Smooth muscle cell (in vitro differentiated cells): ENCODE measurements at regions not wholly inside any gene's neighbourhood (a gene's known extent, or its start where the extent isn't known, plus 50 kb on each side); places are given as distances from the start of the nearest gene placed in this dataset.

ENCODE experiments used
- DNase-seq: peaks from one replicate; lab custom pipeline; 2025; ENCODE audit not compliant: unreplicated experiment; lab: John Stamatoyannopoulos, UW
- H2AFZ ChIP-seq: fragments of 200-600 bp; sonication (generic); 2 replicates; pipeline ENCODE4 v1.6.0; 2016; ENCODE audit warnings: antibody characterized with exemption, low read depth, mild to moderate bottlenecking
- H3F3A ChIP-seq: fragments of 200-600 bp; sonication (generic); 2 replicates; pipeline ENCODE4 v1.6.0; 2017; ENCODE audit warnings: antibody characterized with exemption, low read depth
- H3K27ac ChIP-seq: fragments of 200-600 bp; sonication (generic); 2 replicates; pipeline ENCODE4 v1.5.1; 2016; ENCODE audit warnings: low read depth, mild to moderate bottlenecking
- H3K27me3 ChIP-seq: fragments of 200-600 bp; sonication (generic); 2 replicates; pipeline ENCODE4 v1.6.1; 2016; ENCODE audit warnings: low read depth, mild to moderate bottlenecking
- H3K36me3 ChIP-seq: fragments of 200-600 bp; sonication (generic); 2 replicates; pipeline ENCODE4 v1.5.1; 2016; ENCODE audit warnings: low read depth
- H3K4me1 ChIP-seq: fragments of 200-600 bp; sonication (generic); 2 replicates; pipeline ENCODE4 v1.5.1; 2016; ENCODE audit warnings: low read depth
- H3K4me2 ChIP-seq: fragments of 200-600 bp; sonication (generic); 2 replicates; pipeline ENCODE4 v1.6.0; 2016; ENCODE audit warnings: mild to moderate bottlenecking
- H3K4me3 ChIP-seq: fragments of 200-600 bp; sonication (generic); 2 replicates; pipeline ENCODE4 v1.5.1; 2016; ENCODE audit warnings: mild to moderate bottlenecking
- H3K79me2 ChIP-seq: fragments of 200-600 bp; sonication (generic); 2 replicates; pipeline ENCODE4 v1.6.0; 2016; ENCODE audit warnings: low read depth, mild to moderate bottlenecking
- H3K9ac ChIP-seq: fragments of 200-600 bp; sonication (generic); 2 replicates; pipeline ENCODE4 v1.6.0; 2016; ENCODE audit warnings: low read depth
- H3K9me3 ChIP-seq: fragments of 200-600 bp; sonication (generic); replicated peaks from 2 replicates; pipeline ENCODE4 v1.5.1; 2016; ENCODE audit warnings: low read depth
- H4K20me1 ChIP-seq: fragments of 200-600 bp; sonication (generic); 2 replicates; pipeline ENCODE4 v1.6.0; 2016; ENCODE audit warnings: low read depth
- WGBS: methylation state at CpG from one replicate; pipeline ENCODE4 v1.1.7; 2016; ENCODE audit warnings: low lambda C conversion rate; 5-methylcytosine and 5-hydroxymethylcytosine counted together
- TF ChIP-seq, protein P1 (sequence below): fragments of 200-600 bp; sonication (generic); IDR thresholded peaks from 2 replicates; pipeline ENCODE4 v1.5.1; 2017; ENCODE audit warnings: borderline replicate concordance, mild to moderate bottlenecking, antibody characterized with exemption; ENCODE audit not compliant: insufficient read depth, poor library complexity, severe bottlenecking

DNA sequence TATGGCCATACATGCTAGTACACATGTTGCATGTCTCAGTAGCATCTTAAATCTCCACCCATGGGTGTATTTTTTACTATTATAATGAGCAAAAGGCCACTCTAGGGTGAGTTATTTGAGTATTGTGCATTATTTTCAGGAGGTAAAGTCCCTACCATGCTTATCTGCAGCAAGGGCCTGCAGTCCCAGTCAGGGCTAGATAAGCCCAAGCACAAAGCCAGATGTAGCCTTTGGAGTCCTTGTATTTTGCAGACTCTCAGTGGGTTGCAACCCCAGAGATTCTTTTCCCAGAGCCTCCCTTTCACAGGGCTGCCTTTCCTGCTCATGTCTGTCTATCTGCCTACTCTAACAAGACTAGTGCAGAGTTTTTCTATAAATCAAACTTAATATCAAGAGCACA, 295.3 kb downstream of the IPO8 start:
- Histone ChIP-seq H3K4me3 (no peak overlapping the region), H2AFZ (no peak overlapping the region), H3F3A (no peaks in the 10 kb centered on the region), H3K4me2 (no peak overlapping the region), H3K9me3 (peaks cover 5% of the 10 kb centered on the region), H3K4me1 (no peaks in the 10 kb centered on the region), H3K9ac (no peak overlapping the region), H3K27me3 (no peaks in the 10 kb centered on the region), H3K36me3 (no peaks in the 10 kb centered on the region), H4K20me1 (no peaks in the 10 kb centered on the region), H3K79me2 (no peaks in the 10 kb centered on the region), H3K27ac (no peak overlapping the region)
- TF ChIP-seq, protein P1, sequence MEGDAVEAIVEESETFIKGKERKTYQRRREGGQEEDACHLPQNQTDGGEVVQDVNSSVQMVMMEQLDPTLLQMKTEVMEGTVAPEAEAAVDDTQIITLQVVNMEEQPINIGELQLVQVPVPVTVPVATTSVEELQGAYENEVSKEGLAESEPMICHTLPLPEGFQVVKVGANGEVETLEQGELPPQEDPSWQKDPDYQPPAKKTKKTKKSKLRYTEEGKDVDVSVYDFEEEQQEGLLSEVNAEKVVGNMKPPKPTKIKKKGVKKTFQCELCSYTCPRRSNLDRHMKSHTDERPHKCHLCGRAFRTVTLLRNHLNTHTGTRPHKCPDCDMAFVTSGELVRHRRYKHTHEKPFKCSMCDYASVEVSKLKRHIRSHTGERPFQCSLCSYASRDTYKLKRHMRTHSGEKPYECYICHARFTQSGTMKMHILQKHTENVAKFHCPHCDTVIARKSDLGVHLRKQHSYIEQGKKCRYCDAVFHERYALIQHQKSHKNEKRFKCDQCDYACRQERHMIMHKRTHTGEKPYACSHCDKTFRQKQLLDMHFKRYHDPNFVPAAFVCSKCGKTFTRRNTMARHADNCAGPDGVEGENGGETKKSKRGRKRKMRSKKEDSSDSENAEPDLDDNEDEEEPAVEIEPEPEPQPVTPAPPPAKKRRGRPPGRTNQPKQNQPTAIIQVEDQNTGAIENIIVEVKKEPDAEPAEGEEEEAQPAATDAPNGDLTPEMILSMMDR: no peak
- no peak for DNase-seq

GRCh38 chr12:30399859-30400258, 295.8 kb downstream of the IPO8 start:
- H3K36me3 ChIP-seq: no peaks in the 10 kb centered on the region
- DNase-seq: no peak
- WGBS: 78% methylated on average over 2 of the region's 2 CpGs
- H3K9ac ChIP-seq: no peak overlapping the region
- H3K79me2 ChIP-seq: no peaks in the 10 kb centered on the region
- no peak overlapping the region for H2AFZ ChIP-seq
- H3K27me3 ChIP-seq: no peaks in the 10 kb centered on the region
- H3K4me3 ChIP-seq: no peak overlapping the region
- H3K27ac ChIP-seq: no peak overlapping the region
- no peaks in the 10 kb centered on the region for H3K4me1 ChIP-seq
- H4K20me1 ChIP-seq: no peaks in the 10 kb centered on the region
- H3K9me3 ChIP-seq: peaks cover 5% of the 10 kb centered on the region
- no peak overlapping the region for H3K4me2 ChIP-seq
- TF ChIP-seq, protein P1: no peak
- H3F3A ChIP-seq: no peaks in the 10 kb centered on the region

DNA sequence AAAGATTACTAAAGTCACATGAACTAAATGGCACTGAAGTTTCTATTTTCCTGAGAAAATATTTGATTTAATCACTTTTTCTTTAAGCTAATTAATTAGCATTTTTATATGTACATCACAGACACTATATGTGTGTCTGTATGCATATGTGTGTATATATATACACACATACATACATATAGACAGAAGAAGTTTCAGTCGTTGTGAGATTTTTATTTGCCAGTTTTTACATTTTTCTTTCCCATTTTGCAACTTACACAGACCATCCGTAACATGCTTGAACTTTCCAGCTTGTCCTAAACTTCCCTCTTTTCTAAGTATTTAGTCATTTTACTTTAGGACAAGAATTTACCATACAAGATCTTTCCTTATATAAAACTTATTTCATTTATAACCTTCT, 299.1 kb downstream of the IPO8 start:
- no peaks in the 10 kb centered on the region for H4K20me1 ChIP-seq
- TF ChIP-seq, protein P1: no peak
- no peaks in the 10 kb centered on the region for H3F3A ChIP-seq
- H3K79me2 ChIP-seq: no peaks in the 10 kb centered on the region
- no peak overlapping the region for H2AFZ ChIP-seq
- no peak overlapping the region for H3K4me3 ChIP-seq
- 80% methylated on average over 2 of the region's 2 CpGs for WGBS
- no peaks in the 10 kb centered on the region for H3K4me1 ChIP-seq
- peaks cover 12% of the 10 kb centered on the region for H3K9me3 ChIP-seq
- H3K27me3 ChIP-seq: no peaks in the 10 kb centered on the region
- H3K4me2 ChIP-seq: no peak overlapping the region
- no peak overlapping the region for H3K27ac ChIP-seq
- no peak overlapping the region for H3K9ac ChIP-seq
- DNase-seq: no peak
- H3K36me3 ChIP-seq: no peaks in the 10 kb centered on the region

DNA sequence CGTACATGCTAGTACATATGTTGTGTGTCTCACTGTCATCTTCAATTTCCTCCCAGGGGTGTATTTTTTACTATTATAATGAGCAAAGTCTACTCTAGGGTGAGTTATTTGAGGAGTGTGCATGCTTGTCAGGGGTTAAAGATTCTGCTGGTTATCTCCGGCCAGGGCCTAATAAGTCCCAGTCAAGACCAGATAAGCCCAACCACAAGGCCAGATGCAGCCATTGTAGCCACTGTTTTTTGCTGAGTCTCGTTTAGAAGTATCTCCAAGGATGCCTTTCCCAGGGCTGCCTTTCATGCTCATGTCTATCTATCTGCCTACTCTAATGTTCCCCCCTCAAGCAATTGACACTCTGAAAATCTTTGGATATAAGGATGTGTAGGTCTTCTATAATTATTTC, 300.5 kb downstream of the IPO8 start:
- no peaks in the 10 kb centered on the region for H3K36me3 ChIP-seq
- TF ChIP-seq, protein P1: no peak
- no peak overlapping the region for H3K9ac ChIP-seq
- H3F3A ChIP-seq: no peaks in the 10 kb centered on the region
- no peaks in the 10 kb centered on the region for H3K79me2 ChIP-seq
- no peak overlapping the region for H3K4me3 ChIP-seq
- H2AFZ ChIP-seq: no peak overlapping the region
- WGBS: 78% methylated on average over 3 of the region's 3 CpGs
- H4K20me1 ChIP-seq: no peaks in the 10 kb centered on the region
- H3K27ac ChIP-seq: no peak overlapping the region
- H3K9me3 ChIP-seq: peaks cover 12% of the 10 kb centered on the region
- DNase-seq: no peak
- H3K4me1 ChIP-seq: no peaks in the 10 kb centered on the region
- H3K4me2 ChIP-seq: no peak overlapping the region
- no peaks in the 10 kb centered on the region for H3K27me3 ChIP-seq
